ENCODE measurements at regions not wholly inside any gene's neighbourhood (a gene's known extent, or its start where the extent isn't known, plus 50 kb on each side); places are given as distances from the start of the nearest gene placed in this dataset.

GRCh38 chr18:64436111-64436510 lies 287.2 kb upstream of the LINC00305 start (continued):
- TF ChIP-seq EZH2 (IDR thresholded peaks at IDR 0.05; ENCODE audit: borderline replicate concordance, insufficient read depth, low read length, poor library complexity, severe bottlenecking): no peak
- TF ChIP-seq SMC3 (conservative IDR thresholded peaks at IDR 0.05; ENCODE audit: poor library complexity): no peak

GRCh38 chr18:64419156-64419555 lies 270.3 kb upstream of the LINC00305 start:
- Histone ChIP-seq H3K9me2 (ENCODE audit: insufficient read depth, low read length) (no peaks in the 10 kb centered on the region), H3K79me2 (replicated peaks; ENCODE audit: insufficient read depth, low read length) (no peaks in the 10 kb centered on the region), H2AFZ (ENCODE audit: low read depth, low read length) (no peak overlapping the region), H3K27ac (ENCODE audit: low read length) (no peak overlapping the region), H3F3A (ENCODE audit: insufficient read depth, low read length, poor library complexity, severe bottlenecking) (no peaks in the 10 kb centered on the region), H3K36me3 (ENCODE audit: insufficient read depth, low read length) (no peaks in the 10 kb centered on the region), H3K4me3 (ENCODE audit: low read length) (no peak overlapping the region), H3K4me2 (ENCODE audit: low read length) (no peak overlapping the region), H3K27me3 (ENCODE audit: insufficient read depth, low read depth, low read length) (no peaks in the 10 kb centered on the region), H4K20me1 (ENCODE audit: insufficient read depth) (no peaks in the 10 kb centered on the region), H3K9me3 (ENCODE audit: low read length) (no peaks in the 10 kb centered on the region), H3K9ac (ENCODE audit: low read length) (no peak overlapping the region)
- no peak for TF ChIP-seq TAF1 (IDR thresholded peaks at IDR 0.05; ENCODE audit: low read depth)

- Histone ChIP-seq H3K36me3 (ENCODE audit: insufficient read depth, low read length) (no peaks in the 10 kb centered on the region), H2AFZ (ENCODE audit: low read depth, low read length) (no peak overlapping the region), H3K4me3 (ENCODE audit: low read length) (no peak overlapping the region), H3K9ac (ENCODE audit: low read length) (no peak overlapping the region), H3F3A (ENCODE audit: insufficient read depth, low read length, poor library complexity, severe bottlenecking) (no peaks in the 10 kb centered on the region), H3K9me2 (ENCODE audit: insufficient read depth, low read length) (no peaks in the 10 kb centered on the region), H3K27me3 (ENCODE audit: insufficient read depth, low read depth, low read length) (no peaks in the 10 kb centered on the region), H3K79me2 (replicated peaks; ENCODE audit: insufficient read depth, low read length) (no peaks in the 10 kb centered on the region), H3K4me2 (ENCODE audit: low read length) (no peak overlapping the region), H3K27ac (ENCODE audit: low read length) (no peak overlapping the region), H3K9me3 (ENCODE audit: low read length) (no peaks in the 10 kb centered on the region), H4K20me1 (ENCODE audit: insufficient read depth) (no peaks in the 10 kb centered on the region)
- TF ChIP-seq EZH2 (IDR thresholded peaks at IDR 0.05; ENCODE audit: borderline replicate concordance, insufficient read depth, low read length, poor library complexity, severe bottlenecking) (no peak), EP300 (conservative IDR thresholded peaks at IDR 0.05; ENCODE audit: poor library complexity, severe bottlenecking) (no peak), TAF1 (IDR thresholded peaks at IDR 0.05; ENCODE audit: low read depth) (no peak), POLR2AphosphoS5 (IDR thresholded peaks at IDR 0.05) (no peak), SMC3 (conservative IDR thresholded peaks at IDR 0.05; ENCODE audit: poor library complexity) (no peak), MXI1 (conservative IDR thresholded peaks at IDR 0.05; ENCODE audit: poor library complexity, severe bottlenecking) (no peak), RAD21 (conservative IDR thresholded peaks at IDR 0.05) (no peak), CTCF (IDR thresholded peaks at IDR 0.05; ENCODE audit: poor library complexity, severe bottlenecking) (no peak), REST (IDR thresholded peaks at IDR 0.05; ENCODE audit: borderline replicate concordance) (no peak)
These were observed 268.1 kb upstream of the LINC00305 start for GRCh38 chr18:64416990-64417389.

All from neural cell (in vitro differentiated cells).